Epithelial cell of esophagus (primary cell): ENCODE measurements at regions not wholly inside any gene's neighbourhood (a gene's known extent, or its start where the extent isn't known, plus 50 kb on each side); places are given as distances from the start of the nearest gene placed in this dataset.

ENCODE experiments used
- DNase-seq: peaks from one replicate; pipeline ENCODE4 v3.0.0; 2010; ENCODE audit warnings: low read depth
- H3K4me3 ChIP-seq: 2 replicates; pipeline ENCODE4 v1.5.1; 2011; ENCODE audit warnings: mild to moderate bottlenecking, low read length, control low read depth
- CTCF ChIP-seq: IDR thresholded peaks from 2 replicates; pipeline ENCODE4 v1.5.1; 2011; ENCODE audit warnings: low read depth, mild to moderate bottlenecking, low read length, control low read depth, inconsistent platforms; ENCODE audit not compliant: insufficient read depth; ENCODE audit errors: missing control alignments

GRCh38 chr6:71726121-71726520, 160.2 kb upstream of the RIMS1 start:
- no peak for TF ChIP-seq CTCF
- DNase-seq = no peak
- no peak overlapping the region for H3K4me3 ChIP-seq

- no peak for TF ChIP-seq CTCF
- DNase-seq = no peak
- H3K4me3 ChIP-seq = no peak overlapping the region
These were observed 158.6 kb upstream of the RIMS1 start for GRCh38 chr6:71727632-71728294.

- TF ChIP-seq CTCF = no peak
- no peak overlapping the region for H3K4me3 ChIP-seq
- DNase-seq = no peak
These were observed 156.1 kb upstream of the RIMS1 start for GRCh38 chr6:71730284-71730683.

- TF ChIP-seq CTCF = no peak
- no peak for DNase-seq
- H3K4me3 ChIP-seq = no peak overlapping the region
These were observed 152.1 kb upstream of the RIMS1 start for GRCh38 chr6:71733970-71734899.

GRCh38 chr6:71737953-71738352, 148.4 kb upstream of the RIMS1 start:
- H3K4me3 ChIP-seq = no peak overlapping the region
- no peak for DNase-seq
- no peak for TF ChIP-seq CTCF

- TF ChIP-seq CTCF = no peak
These were observed 140.8 kb upstream of the RIMS1 start for GRCh38 chr6:71745525-71745924.

More at GRCh38 chr6:71745525-71745924, 140.8 kb upstream of the RIMS1 start:
- DNase-seq = no peak
- no peak overlapping the region for H3K4me3 ChIP-seq
